IPS DF 6.9 (cell line): ENCODE measurements at regions not wholly inside any gene's neighbourhood (a gene's known extent, or its start where the extent isn't known, plus 50 kb on each side); places are given as distances from the start of the nearest gene placed in this dataset.

Experiments used
- DNase-seq: peaks from one replicate; pipeline ENCODE4 v3.0.0-alpha.2; 2013; ENCODE audit warnings: low read depth, low spot score
- H3K27ac ChIP-seq: one replicate; pipeline ENCODE4 v1.5.1; 2013; ENCODE audit warnings: low read length, control low read depth
- H3K27me3 ChIP-seq: 2 replicates; pipeline ENCODE4 v1.6.1; 2013; ENCODE audit warnings: mild to moderate bottlenecking, low read length; ENCODE audit not compliant: control insufficient read depth, insufficient read depth
- H3K36me3 ChIP-seq: 2 replicates; pipeline ENCODE4 v1.6.1; 2013; ENCODE audit warnings: low read length; ENCODE audit not compliant: control insufficient read depth, insufficient read depth
- H3K4me1 ChIP-seq: 2 replicates; pipeline ENCODE4 v1.6.1; 2013; ENCODE audit warnings: low read length; ENCODE audit not compliant: control insufficient read depth, insufficient read depth
- H3K4me3 ChIP-seq: 2 replicates; pipeline ENCODE4 v1.5.1; 2013; ENCODE audit warnings: mild to moderate bottlenecking, low read length
- H3K9me3 ChIP-seq: 2 replicates; pipeline ENCODE4 v1.6.1; 2013; ENCODE audit warnings: low read length, inconsistent platforms; ENCODE audit not compliant: control insufficient read depth, insufficient read depth
- WGBS: extraction: QIAGEN DNeasy Blood & Tissue Kit; methylation state at CpG from one replicate; pipeline ENCODE4 v1.1.7; 2013; ENCODE audit warnings: mixed read lengths, missing lambda C conversion rate; ENCODE audit not compliant: insufficient read length, insufficient coverage; 5-methylcytosine and 5-hydroxymethylcytosine counted together

DNA sequence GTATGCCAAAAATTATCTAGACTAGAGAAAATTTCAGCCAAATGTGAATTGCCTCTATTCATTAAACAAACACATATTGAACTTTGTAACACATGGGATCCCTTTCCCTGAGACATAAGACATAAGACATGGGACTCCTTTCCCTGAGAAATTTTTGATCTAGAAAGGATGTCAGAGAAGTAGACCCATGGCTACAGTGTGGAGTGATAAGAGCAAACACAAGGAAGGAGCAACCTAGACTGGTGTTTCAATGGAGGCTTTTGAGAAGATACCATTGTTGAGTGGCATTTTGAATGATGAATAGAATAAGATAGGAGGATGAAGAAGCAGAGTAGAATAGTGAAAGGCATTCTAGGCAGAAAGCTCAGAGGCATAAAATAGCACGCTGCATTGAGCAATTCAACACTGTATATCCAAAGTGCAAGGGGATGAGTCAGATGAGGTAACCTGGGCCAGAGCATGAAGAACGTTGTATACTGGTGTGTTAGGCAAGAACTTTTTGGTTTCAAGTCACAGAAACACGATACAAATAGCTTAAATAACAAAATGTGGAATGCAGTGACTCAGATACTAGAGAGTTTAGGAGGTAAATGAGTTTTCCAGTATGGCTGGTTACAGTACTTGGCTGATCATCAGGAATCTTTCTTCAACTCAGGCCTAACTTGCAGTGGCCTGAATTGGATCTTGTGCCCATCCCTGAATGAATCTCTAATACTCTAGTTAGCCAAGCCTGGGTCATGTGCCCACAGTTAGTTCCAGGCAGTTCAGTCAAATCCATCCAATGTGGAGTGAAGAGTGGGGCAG, 129.8 kb upstream of the TANK start:
- no CpG with 5 or more reads among the region's 3 CpGs for WGBS
- Histone ChIP-seq H3K4me3 (no peak overlapping the region), H3K36me3 (no peaks in the 10 kb centered on the region), H3K9me3 (no peaks in the 10 kb centered on the region), H3K27ac (no peak overlapping the region), H3K27me3 (no peaks in the 10 kb centered on the region), H3K4me1 (no peaks in the 10 kb centered on the region)
- DNase-seq: no peak

DNA sequence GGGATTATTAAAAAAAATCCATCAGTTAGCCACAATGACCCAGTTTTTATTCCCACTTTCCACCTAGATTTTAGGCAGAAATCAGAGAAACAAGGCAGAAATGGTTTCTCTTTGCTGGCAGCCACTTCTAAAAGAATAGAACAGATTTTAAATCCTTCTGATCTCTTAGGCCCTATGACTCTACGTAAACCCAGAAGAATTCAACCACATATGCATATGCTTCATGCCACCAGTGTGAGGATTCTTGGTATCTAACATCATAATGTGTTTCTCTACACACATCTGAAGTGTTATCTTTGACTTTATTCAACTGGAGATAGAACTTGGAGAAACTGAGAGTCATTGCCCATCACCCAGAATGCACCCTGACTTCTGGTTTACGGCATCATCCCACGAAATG, 128.7 kb upstream of the TANK start:
- no peaks in the 10 kb centered on the region for H3K27me3 ChIP-seq
- no peak overlapping the region for H3K27ac ChIP-seq
- WGBS: no CpG with 5 or more reads among the region's 3 CpGs
- no peak overlapping the region for H3K4me3 ChIP-seq
- no peaks in the 10 kb centered on the region for H3K36me3 ChIP-seq
- H3K9me3 ChIP-seq: no peaks in the 10 kb centered on the region
- DNase-seq: no peak
- no peaks in the 10 kb centered on the region for H3K4me1 ChIP-seq

DNA sequence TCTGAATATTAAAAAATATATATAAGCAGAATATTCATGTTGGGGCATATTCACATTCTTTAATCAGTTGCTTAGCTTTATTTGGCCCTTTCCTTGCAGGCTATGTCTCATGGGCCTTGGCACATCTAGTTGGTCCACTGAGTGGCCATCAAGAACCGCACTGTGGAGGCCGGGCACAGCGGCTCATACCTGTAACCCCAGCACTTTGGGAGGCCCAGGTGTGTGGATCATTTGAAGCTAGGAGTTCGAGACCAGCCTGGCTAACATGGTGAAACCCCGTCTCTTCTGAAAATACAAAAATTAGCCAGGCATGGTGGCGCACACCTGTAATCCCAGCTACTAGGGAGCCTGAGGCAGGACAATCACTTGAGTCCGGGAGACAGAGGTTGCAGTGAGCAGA, 127.6 kb upstream of the TANK start:
- Histone ChIP-seq H3K9me3 (no peaks in the 10 kb centered on the region), H3K36me3 (no peaks in the 10 kb centered on the region), H3K27me3 (no peaks in the 10 kb centered on the region), H3K4me1 (no peaks in the 10 kb centered on the region), H3K27ac (no peak overlapping the region), H3K4me3 (no peak overlapping the region)
- DNase-seq: no peak
- no CpG with 5 or more reads among the region's 7 CpGs for WGBS

DNA sequence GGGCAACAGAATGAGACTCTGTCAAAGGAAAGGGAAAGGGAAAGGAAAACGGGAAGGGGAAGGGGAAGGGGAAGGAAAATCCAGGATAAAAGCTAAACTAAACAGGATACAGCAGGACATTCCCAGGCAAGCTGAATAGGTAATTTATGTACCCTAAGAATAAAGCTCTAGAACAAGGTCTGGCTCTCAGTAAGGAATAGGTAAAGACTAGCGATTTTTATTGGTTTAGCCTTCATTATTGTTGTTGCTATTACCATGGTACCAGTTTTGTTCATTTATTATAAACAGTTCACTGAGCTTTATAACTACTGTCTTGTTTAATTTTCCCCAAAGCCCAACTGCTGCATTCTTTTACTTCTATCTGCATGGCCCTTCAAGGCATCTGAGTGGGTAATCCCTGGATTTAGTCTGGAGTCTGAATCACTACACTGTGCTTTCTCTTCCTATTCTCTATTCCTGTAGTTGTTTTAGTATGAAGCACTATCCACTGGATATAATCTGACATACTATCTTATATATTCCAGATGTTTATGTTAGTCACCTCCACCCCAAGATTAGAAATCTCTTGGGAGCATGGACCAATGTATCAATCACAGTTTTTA, 127.1 kb upstream of the TANK start:
- no peaks in the 10 kb centered on the region for H3K27me3 ChIP-seq
- H3K27ac ChIP-seq: no peak overlapping the region
- H3K9me3 ChIP-seq: no peaks in the 10 kb centered on the region
- H3K36me3 ChIP-seq: no peaks in the 10 kb centered on the region
- no CpG with 5 or more reads among the region's 2 CpGs for WGBS
- DNase-seq: no peak
- no peaks in the 10 kb centered on the region for H3K4me1 ChIP-seq
- H3K4me3 ChIP-seq: no peak overlapping the region

DNA sequence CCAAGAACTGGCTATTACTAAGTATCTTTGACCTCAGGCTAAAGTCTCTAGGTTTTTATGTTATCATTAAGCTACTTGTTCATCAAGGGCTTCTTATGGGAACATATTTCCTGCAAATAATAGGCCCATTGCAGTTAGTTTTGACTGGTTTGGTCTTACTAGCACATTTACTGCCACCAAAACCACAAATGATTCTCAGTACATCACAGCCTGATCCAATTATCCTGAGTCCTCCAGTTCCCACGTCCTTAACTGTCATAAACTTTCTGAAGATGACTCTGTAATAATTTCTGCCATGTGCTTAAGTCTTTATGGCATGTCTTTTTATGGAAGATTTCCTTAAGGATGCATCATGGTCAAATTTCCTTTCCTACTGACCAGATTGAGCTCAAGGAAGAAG, 123.3 kb upstream of the TANK start:
- no peak for DNase-seq
- Histone ChIP-seq H3K9me3 (no peaks in the 10 kb centered on the region), H3K4me1 (no peaks in the 10 kb centered on the region), H3K36me3 (no peaks in the 10 kb centered on the region), H3K27me3 (no peaks in the 10 kb centered on the region), H3K4me3 (no peak overlapping the region), H3K27ac (no peak overlapping the region)
- WGBS: no CpG with 5 or more reads among the region's 1 CpG

DNA sequence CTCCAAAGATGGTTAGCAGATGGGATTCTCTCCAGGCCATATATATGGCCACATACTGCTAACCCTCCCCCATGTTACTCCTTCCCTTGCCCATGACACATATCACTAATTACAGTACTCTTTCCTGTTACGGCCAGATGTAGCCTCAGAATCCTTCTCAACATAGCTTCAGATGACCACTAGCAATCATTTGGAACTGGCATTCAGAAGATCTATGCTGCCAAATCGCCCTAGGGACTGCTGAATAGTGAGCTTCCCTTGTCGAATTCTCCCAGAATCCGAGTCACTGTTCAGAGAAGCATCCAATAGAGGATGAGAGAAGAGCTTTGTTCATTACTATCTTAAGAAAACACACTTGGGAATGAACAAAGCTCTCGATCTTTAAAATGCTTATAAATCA, 121.2 kb upstream of the TANK start:
- WGBS: no CpG with 5 or more reads among the region's 5 CpGs
- Histone ChIP-seq H3K9me3 (no peaks in the 10 kb centered on the region), H3K4me3 (no peak overlapping the region), H3K4me1 (no peaks in the 10 kb centered on the region), H3K27me3 (no peaks in the 10 kb centered on the region), H3K27ac (no peak overlapping the region), H3K36me3 (no peaks in the 10 kb centered on the region)
- DNase-seq: no peak

DNA sequence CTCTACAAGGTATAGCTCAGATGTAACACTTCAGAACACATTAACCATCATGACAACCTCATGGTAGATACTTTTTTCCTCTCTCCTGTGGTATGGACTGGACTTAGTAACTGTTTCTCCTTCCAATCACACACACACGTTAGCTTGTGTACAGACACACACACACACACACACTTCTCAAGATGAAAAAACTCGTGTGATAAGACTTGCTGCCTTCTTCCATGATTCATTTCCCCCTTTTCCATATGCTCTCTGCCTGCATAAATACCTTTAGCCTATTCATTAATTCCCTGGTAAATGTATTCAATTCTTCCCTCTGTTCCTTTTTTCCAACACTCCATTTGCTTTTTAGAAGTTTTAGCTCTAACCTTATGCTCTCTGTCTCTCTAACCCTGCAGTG, 118.9 kb upstream of the TANK start:
- no CpG with 5 or more reads among the region's 2 CpGs for WGBS
- Histone ChIP-seq H3K36me3 (no peaks in the 10 kb centered on the region), H3K9me3 (no peaks in the 10 kb centered on the region), H3K27ac (no peak overlapping the region), H3K27me3 (no peaks in the 10 kb centered on the region), H3K4me1 (no peaks in the 10 kb centered on the region), H3K4me3 (no peak overlapping the region)
- DNase-seq: no peak

DNA sequence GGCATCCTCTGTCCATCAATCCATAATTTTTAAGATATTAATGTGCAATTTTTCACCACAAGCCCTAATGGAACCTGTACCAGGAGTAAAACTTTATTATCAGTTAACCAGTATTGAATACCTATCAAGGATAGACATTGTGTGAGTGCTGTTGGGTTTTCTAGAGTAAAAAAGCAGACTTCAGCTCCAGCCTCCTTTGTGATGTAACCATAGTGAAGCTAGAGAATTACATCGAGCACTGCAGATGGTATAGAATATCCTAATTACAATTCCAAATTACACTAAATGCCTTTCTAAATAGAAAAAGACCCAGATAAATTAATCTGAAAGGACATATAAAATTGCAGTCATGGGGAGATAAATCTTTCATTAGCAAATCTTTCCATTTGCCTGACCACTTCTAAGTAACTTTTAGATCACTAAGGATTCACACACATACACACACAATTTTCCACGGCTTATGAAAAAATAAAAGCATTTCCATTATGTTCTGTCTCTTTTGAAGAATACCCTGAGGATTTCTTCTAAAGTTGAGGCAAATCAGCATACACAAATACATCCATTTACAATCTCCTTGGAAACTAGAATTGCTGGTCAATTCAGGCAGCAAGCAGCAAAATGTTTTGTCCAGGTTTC, 117.1 kb upstream of the TANK start:
- no peaks in the 10 kb centered on the region for H3K36me3 ChIP-seq
- peaks cover 1% of the 10 kb centered on the region; the same call in 1 of the 2 replicates for H3K4me1 ChIP-seq
- H3K4me3 ChIP-seq: no peak overlapping the region
- no peak for DNase-seq
- H3K27ac ChIP-seq: no peak overlapping the region
- WGBS: no CpG with 5 or more reads among the region's 2 CpGs
- no peaks in the 10 kb centered on the region for H3K27me3 ChIP-seq
- no peaks in the 10 kb centered on the region for H3K9me3 ChIP-seq

DNA sequence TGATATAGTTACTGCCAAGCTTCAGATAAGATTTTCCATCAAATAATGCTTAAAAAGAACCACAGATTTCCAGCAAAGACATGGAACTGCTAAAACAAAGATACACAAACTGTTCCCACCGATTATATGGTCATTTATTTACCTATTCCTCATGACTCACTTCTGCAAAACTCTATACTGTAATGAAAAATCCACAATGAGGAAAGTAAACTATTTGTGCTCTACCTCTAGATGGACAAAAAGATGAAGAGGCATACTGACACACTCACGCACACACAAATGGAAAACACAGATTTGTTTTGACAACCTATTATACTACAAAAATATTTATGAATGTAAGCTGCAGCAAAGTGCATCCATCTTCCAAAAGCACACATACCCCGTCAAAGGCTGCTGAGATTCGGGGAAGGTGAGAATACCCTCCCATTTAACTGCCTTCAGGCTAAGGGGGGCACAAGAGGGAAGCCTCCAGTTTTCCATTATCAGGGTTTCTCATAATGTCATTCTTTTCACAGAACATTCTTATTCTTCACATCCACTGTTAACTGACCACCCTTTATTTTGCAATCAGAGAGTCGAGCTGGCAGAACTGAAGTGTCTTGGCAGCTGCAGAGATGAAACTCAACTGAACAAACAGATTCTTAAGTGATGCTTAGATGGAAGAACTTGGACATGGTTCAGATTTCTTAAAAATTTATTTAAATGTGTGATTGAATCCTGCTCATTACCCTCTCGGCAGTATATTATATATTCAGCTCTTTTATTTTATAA, 115.9 kb upstream of the TANK start:
- DNase-seq: no peak
- no peaks in the 10 kb centered on the region for H3K9me3 ChIP-seq
- no peaks in the 10 kb centered on the region for H3K27me3 ChIP-seq
- no peak overlapping the region for H3K27ac ChIP-seq
- H3K4me3 ChIP-seq: no peak overlapping the region
- no CpG with 5 or more reads among the region's 6 CpGs for WGBS
- no peaks in the 10 kb centered on the region for H3K36me3 ChIP-seq
- H3K4me1 ChIP-seq: peaks cover 4% of the 10 kb centered on the region; the same call in 1 of the 2 replicates

DNA sequence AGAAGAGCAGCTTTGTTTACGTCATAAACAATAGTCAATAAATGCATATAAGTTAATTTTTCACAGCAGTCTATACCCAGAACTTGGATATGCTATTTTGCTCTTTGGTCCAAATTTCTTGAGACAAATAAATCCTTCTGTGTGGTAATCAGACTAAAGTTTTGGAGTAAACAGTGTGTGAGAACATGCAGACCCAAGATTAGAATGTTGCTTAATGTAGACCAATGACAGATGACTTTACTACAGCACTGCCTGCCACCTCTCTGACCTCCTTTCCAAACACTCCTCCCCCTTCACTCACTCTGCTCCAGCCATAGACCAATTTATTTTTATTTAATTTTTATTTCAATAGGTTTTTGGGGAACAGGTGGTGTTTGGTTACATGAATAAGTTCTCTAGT, 115.3 kb upstream of the TANK start:
- no peak for DNase-seq
- no peaks in the 10 kb centered on the region for H3K36me3 ChIP-seq
- WGBS: no CpG with 5 or more reads among the region's 1 CpG
- no peak overlapping the region for H3K27ac ChIP-seq
- no peaks in the 10 kb centered on the region for H3K27me3 ChIP-seq
- peaks cover 4% of the 10 kb centered on the region; the same call in 1 of the 2 replicates for H3K4me1 ChIP-seq
- no peak overlapping the region for H3K4me3 ChIP-seq
- H3K9me3 ChIP-seq: no peaks in the 10 kb centered on the region
